Epithelial cell of esophagus (primary cell): ENCODE measurements at regions not wholly inside any gene's neighbourhood (a gene's known extent, or its start where the extent isn't known, plus 50 kb on each side); places are given as distances from the start of the nearest gene placed in this dataset.

ENCODE experiments used
- DNase-seq: peaks from one replicate; pipeline ENCODE4 v3.0.0; 2010; ENCODE audit warnings: low read depth
- H3K4me3 ChIP-seq: 2 replicates; pipeline ENCODE4 v1.5.1; 2011; ENCODE audit warnings: mild to moderate bottlenecking, low read length, control low read depth
- CTCF ChIP-seq: IDR thresholded peaks from 2 replicates; pipeline ENCODE4 v1.5.1; 2011; ENCODE audit warnings: low read depth, mild to moderate bottlenecking, low read length, control low read depth, inconsistent platforms; ENCODE audit not compliant: insufficient read depth; ENCODE audit errors: missing control alignments

DNA sequence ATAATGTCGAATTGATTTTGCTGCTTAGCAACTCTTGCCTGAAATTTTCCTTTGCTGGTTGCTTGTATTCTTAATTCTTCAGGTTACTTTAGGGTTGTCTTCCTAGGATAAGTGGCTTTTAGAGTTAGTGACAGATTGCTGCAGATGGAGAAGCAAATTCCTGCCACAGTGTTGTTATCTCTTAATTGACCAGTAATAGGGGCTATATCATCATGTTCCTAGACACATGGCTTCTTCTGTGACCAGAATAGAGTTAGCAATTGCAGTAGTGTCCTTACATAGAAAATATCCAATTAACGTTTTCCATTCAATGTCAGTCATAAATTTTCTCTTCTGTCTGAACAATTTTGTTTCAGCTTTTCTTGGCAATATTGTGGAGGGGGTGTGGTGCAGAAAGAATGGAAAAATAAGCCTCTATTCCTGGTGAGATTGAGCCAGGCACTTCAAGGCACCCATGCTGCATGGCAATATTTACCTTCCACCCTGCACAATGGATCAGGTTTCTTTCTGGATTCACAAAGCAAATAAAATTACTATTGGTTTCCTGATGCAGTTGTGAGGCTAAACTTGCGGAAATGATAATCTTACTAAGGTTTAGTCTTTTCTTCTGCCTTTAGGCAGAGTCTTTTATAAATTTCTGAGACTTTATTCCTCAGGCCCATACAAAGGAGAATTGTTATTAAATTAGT is 1481.5 kb downstream of the EFNA5 start:
- TF ChIP-seq CTCF = no peak
- no peak overlapping the region for H3K4me3 ChIP-seq
- no peak for DNase-seq

DNA sequence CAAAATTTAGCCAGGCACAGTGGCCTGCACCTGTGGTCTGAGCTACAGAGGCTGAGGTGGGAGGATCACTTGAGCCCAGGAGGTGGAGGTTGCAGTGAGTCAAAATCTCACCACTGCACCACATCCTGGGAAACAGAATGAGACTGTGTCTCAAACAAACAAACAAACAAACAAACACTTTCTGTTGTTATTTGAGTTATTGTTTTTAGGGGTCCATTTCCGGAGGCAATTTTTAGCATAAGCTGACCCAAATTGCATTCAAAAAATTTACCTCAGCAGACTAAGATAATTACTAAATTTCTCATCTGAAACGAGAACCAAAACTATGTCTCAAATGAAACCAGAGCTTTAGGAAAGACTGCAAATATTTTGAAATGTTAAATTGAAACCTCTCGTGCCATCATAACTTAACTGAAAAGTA is 1485.1 kb downstream of the EFNA5 start:
- H3K4me3 ChIP-seq = no peak overlapping the region
- TF ChIP-seq CTCF = no peak

DNA sequence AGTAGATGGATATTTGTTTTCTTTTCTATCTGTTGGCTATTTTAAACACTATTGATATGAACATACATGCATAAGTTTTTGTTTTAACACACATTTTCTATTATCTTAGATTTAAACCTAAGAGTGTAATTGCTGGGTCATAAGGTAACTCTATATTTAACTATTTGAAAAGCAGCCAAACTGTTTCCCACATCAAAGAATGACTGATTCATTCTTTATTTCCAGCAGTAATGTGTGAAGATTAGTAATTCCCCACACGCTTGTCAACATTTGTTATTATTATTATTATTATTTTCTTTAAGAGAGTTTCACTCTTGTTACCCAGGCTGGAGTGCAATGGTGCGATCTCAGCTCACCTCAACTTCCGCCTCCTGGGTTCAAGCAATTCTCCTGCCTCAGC is 1495.8 kb downstream of the EFNA5 start:
- peak; percentile 59 for DNase-seq
- no peak overlapping the region for H3K4me3 ChIP-seq

More for the DNA sequence above, 1485.1 kb downstream of the EFNA5 start:
- no peak for DNase-seq

GRCh38 chr5:106172681-106173532 is 1497.8 kb downstream of the EFNA5 start:
- no peak for TF ChIP-seq CTCF
- no peak overlapping the region for H3K4me3 ChIP-seq
- DNase-seq = no peak

More for the DNA sequence above, 1495.8 kb downstream of the EFNA5 start:
- TF ChIP-seq CTCF = no peak

- H3K4me3 ChIP-seq = no peak overlapping the region
- no peak for TF ChIP-seq CTCF
- DNase-seq = peak; percentile 11
Observed at GRCh38 chr5:106171708-106172107, 1499.0 kb downstream of the EFNA5 start.

DNA sequence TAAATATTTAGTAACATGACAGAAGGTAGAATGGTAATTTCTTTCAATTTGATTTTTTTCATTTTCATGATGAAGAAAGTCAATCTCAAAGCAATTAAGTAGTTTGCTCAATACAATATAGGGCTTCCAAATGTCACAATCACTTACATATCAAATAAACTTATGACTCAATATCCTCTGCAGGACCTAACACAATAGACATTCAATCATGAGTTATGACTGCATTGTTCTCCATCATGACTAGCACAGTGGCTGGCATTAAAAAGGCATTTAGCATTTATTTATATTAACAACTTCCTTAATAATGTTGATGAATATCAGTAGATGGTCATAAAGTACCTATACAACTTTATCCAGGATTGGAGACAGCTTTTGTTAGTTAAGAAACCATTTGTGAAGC is 1499.6 kb downstream of the EFNA5 start:
- no peak for TF ChIP-seq CTCF
- peak; percentile 79 for DNase-seq

GRCh38 chr5:106167766-106168165 is 1503.0 kb downstream of the EFNA5 start:
- H3K4me3 ChIP-seq = no peak overlapping the region
- no peak for TF ChIP-seq CTCF
- no peak for DNase-seq

More for the DNA sequence above, 1499.6 kb downstream of the EFNA5 start:
- H3K4me3 ChIP-seq = no peak overlapping the region
